Epithelial cell of prostate (primary cell): ENCODE measurements at regions not wholly inside any gene's neighbourhood (a gene's known extent, or its start where the extent isn't known, plus 50 kb on each side); places are given as distances from the start of the nearest gene placed in this dataset.
"Not testable (repeated sequence)": the region's sequence is repeated elsewhere in the genome, so short reads cannot be mapped to it uniquely, and the experiment has no call there.

Experiments
- DNase-seq: peaks from one replicate; pipeline ENCODE4 v3.0.0-alpha.2; 2011; ENCODE audit warnings: low read depth, low spot score
- H3K27ac ChIP-seq: fragments of 450-650 bp; 2 replicates; pipeline ENCODE4 v1.5.1; 2017; ENCODE audit warnings: mild to moderate bottlenecking

GRCh38 chr2:234706086-234706485, 209.2 kb upstream of the ARL4C start:
- DNase-seq: no peak
- no peak overlapping the region for H3K27ac ChIP-seq

DNA sequence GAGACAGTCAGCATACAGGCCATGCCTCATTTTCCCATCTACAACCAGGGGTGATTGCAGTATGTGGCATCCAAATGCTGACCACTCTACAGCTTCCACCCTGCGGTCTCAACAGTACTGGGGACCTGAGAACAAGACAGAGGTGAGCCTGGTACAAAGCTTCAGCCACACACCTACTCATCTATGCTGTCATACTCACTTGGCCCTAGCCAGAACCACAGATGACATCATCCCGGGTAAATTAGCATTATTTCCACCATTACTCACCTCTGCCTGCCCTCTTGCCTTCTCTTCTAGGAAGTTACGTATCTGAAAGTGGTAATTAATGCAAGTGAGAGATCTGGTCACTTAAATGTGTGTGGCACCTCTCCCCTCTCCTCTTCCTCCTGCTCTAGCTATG, 208.2 kb upstream of the ARL4C start:
- no peak overlapping the region for H3K27ac ChIP-seq
- DNase-seq: no peak

GRCh38 chr2:234703258-234703657, 206.4 kb upstream of the ARL4C start:
- DNase-seq: no peak
- H3K27ac ChIP-seq: no peak overlapping the region

DNA sequence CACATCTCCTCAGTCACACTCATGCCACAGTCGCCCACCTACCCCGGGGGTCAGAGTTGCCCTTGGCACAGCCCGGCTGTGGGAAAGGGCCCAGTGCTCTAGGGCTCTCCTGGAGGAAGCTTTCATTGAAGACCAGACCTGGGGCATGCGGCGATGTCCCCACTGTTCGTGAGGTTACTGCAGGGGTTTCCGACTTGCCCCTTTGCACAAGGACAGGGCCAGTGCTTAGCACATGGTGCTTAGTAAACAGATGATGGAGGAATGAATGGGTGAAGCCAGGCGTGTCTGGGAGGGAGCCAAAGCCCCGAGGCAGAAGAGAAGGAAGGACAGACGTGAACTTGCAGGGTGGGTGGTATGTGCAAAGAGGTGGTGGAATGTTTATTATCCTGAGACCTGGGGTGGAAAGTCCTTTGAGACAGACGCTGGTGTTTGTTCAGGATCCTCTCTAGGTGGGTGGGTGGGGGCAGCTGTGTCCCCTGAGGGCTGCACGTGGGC, 205.9 kb upstream of the ARL4C start:
- no peak for DNase-seq
- no peak overlapping the region for H3K27ac ChIP-seq

GRCh38 chr2:234701841-234702240, 205.0 kb upstream of the ARL4C start:
- no peak for DNase-seq
- H3K27ac ChIP-seq: no peak overlapping the region

DNA sequence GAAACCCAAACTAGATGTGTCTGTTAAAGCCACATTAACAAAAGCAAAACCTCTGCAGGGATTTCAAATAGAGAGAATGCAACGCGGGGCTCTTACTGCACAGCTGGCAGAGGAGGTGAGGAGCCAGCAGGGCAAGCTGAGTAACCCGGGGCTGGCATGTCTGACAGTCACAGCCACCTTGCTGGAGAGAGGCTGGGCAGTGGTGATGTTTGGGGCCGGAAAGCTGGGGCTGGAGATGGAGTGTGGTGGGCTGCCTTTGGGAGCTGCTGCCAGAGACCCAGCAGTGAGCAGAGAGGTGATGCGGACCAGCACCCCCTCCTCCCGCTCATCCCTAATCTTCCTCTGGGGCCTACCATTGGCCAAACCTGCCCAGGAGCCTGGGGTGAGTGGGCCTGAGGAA, 204.5 kb upstream of the ARL4C start:
- DNase-seq: no peak
- no peak overlapping the region for H3K27ac ChIP-seq

DNA sequence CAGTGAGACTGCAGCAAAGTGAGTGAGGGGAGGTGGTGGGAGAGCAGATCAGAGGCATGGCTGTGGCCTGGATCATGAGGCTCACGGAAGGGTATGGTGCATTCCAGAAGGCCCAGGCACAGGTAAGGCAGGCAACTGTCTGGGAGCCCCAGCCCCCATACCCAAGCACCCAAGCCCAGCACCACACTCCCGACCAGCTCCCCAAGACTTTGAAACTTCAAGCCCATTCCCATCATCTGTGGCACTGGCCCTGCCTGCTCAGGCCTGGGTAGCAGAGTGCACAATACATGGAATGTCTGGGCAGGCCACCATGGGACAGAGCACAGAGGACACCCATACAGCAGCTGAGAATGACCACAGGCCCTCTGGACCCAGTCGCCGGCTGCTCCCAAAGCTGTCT, 202.6 kb upstream of the ARL4C start:
- DNase-seq: no peak
- H3K27ac ChIP-seq: no peak overlapping the region

DNA sequence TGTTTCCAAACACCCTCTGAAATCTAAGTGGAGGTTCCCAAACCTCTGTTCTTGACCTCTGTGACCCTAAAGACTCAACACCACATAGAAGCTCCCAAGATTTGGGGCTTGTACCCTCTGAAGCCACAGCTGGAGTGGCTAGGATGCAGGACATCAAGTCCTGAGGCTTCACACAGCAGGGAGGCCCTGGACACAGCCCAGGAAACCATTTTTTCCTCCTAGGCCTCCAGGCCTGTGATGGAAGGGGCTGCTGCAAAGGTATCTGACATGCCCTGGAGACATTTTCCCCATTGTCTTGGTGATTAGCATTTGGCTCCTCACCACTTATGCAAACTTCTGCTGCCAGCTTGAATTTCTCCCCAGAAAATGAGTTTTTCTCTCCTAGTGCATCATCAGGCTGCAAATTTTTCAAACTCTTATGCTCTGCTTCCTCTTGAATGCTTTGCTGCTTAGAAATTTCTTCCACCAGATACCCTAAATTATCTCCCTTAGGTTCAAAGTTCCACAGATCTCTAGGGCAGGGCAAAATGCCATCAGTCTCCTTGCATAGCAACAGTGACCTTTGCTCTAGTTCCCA, 200.5 kb upstream of the ARL4C start:
- not testable (repeated sequence) for H3K27ac ChIP-seq, DNase-seq

GRCh38 chr2:234695981-234696380, 199.1 kb upstream of the ARL4C start:
- no peak for DNase-seq
- no peak overlapping the region for H3K27ac ChIP-seq

- peak overlapping the region; percentile 29 for H3K27ac ChIP-seq
- DNase-seq: no peak
Observed at GRCh38 chr2:234694244-234695013, 197.5 kb upstream of the ARL4C start.

DNA sequence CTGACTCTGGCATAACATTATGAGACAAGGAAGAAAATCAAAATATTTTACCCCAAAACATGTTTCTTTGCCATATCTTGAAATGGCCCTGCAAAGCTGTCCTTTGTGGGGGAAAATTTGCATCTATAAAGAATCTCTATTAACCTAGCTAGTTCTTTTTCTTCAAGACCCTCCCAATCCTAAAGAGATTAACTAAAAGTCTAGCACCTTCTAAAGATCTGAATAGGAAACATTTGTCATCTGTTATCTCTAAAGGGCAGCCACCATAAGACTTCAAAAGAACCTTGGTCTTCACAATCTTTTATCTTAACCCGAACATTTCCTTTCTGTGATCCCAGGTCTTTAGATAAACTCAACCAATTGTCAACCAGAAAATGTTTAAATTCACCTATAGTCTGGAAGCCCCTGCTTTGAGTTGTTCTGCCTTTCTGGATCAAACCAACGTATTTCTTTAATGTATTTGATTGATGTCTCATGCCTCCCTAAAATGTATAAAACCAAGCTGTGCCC, 196.9 kb upstream of the ARL4C start:
- H3K27ac ChIP-seq, DNase-seq: not testable (repeated sequence)

GRCh38 chr2:234693191-234693590, 196.3 kb upstream of the ARL4C start:
- H3K27ac ChIP-seq: not testable (repeated sequence)

DNA sequence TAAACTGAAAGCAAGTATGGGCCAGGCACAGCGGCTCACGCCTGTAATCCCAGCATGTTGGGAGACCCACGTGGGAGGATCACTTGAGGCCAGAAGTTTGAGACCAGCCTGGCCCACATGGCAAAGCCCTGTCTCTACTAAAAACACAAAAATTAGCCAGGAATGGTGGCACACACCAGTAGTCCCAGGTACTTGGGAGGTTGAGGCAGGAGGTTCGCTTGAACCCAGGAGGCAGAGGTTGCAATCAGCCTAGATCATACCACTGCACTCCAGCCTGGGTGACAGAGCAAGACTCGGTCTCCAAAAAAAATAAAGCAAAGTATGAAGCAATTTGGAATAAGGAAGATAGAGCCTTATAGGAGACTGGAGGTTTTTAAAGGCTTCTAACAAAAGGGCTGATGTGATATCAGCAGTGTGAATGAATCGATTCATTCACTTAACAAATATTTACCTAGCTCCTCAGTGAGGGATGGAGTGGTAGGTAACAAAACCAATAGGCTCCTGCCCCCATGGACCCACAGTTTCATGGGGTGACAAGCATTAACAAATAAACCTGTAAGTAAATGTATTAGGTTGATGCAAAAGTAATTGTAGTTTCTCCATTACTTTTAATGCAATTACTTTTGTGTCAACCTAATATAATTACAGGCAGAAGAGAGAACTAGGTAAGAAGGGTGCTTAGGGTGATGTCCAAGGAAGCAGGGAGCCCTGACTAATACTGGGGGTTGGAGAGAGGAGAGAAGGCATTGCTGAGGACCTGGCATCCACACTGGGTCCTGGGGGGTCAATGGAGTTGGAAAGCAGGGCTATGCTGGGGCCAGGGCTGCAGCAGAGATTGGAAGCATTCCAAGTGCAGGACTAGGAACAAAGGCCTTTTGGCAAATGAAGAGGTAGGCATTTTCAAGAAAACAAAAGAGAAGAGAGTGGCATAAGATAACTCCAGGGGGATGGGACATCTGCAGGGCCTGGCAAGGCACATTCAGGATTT, 195.4 kb upstream of the ARL4C start:
- H3K27ac ChIP-seq: no peak overlapping the region
- DNase-seq: no peak

More at GRCh38 chr2:234693191-234693590, 196.3 kb upstream of the ARL4C start:
- not testable (repeated sequence) for DNase-seq

DNA sequence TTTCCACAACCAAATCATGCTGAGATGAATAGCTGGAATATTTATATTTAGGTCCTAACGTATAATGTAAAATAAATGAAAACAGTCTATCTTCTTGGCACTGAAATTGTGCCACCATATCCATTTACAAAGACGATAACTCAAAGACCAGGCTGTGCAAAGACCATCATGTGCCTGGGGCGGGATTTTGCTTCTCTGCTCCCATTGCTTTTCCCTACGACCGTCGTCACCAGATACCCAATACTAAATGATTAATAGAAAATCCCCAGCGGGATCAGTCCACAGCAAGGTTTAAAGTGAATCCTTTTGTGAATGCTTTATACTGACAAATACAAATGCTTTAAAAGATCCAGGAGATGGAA, 194.3 kb upstream of the ARL4C start:
- DNase-seq: no peak
- H3K27ac ChIP-seq: peak overlapping the region; percentile 47

GRCh38 chr2:234690569-234691213, 193.8 kb upstream of the ARL4C start:
- peak overlapping the region; percentile 47 for H3K27ac ChIP-seq
- no peak for DNase-seq

DNA sequence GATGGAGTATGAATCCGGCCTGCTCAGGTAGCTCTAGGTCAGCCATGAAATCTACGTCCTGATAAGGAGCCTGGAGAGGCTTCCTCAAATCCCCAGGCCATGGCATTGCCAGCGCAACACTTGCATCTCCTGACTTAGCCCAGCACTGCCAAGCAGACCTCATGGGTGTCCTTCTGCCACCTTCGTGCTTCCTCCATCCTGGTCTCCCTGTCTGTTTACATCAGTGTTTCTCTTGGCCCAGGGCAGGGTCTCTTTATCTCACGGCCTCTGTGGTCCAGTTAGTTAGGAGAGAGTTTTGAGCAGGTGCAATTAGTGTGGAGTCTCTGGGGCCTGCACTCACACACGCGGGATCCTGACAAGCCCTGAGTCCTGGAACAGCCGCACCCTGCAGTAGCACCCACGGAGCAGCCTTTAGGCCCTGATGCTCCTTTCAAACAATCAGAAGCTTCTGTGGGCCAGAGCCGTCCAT, 193.1 kb upstream of the ARL4C start:
- no peak overlapping the region for H3K27ac ChIP-seq

GRCh38 chr2:234687718-234688475, 191.0 kb upstream of the ARL4C start:
- peak overlapping the region; percentile 84 for H3K27ac ChIP-seq
- DNase-seq: no peak

More for the DNA sequence above, 193.1 kb upstream of the ARL4C start:
- no peak for DNase-seq

DNA sequence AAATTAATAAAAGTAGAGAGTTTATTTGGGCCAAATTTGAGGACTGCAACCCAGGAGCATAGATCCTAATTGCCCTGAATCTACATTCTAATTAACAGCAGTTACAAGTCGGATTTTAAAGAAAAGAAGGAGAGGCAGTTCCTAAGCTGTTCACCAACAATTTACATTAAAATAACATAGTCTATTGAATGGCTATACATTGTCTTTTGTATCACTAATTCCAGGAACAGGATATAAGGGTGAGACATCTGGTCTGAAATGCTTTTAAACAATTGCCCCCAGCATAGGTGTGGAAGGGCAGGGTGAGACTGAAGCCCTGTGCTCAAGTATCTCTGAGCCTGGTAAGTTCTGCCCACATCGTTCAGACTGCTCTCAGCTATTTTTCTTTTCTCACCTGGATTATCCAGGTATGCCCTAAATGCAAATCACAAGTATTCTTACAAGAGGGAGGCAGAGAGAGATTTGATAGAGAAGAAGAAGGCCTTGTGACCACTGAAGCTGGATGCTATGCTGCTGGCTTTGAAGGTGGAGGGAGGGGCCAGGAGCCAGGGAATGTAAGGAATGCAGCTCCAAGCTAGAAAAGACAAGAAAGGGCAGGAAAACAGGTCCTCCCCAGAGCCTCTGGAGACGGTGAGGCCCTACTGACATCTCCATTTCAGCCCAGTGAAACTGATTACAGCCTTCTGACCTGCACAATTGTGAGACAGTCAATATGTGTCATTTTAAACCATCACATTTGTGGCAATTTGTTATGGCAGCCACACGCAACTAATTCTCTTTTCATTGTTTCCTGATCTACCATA, 189.4 kb upstream of the ARL4C start:
- DNase-seq: no peak
- peak overlapping the region; percentile 84 for H3K27ac ChIP-seq
